Uterus (tissue), 2 donors: ENCODE measurements at regions not wholly inside any gene's neighbourhood (a gene's known extent, or its start where the extent isn't known, plus 50 kb on each side); places are given as distances from the start of the nearest gene placed in this dataset.

Experiments used
- CTCF ChIP-seq, 4 experiments: fragments of 200-600 bp in 2 of 4; fragments of 450-650 bp in 2 of 4; sonication (generic) in 2 of 4; IDR thresholded peaks; one replicate each; pipeline ENCODE4 v1.5.1; 2016 to 2019; ENCODE audit warnings: antibody characterized with exemption in 4 of 4, mild to moderate bottlenecking in 2 of 4, moderate library complexity in 1 of 4
- POLR2A ChIP-seq, 2 donors: fragments of 450-650 bp; IDR thresholded peaks; one replicate each; pipeline ENCODE4 v1.6.1; 2016; ENCODE audit warnings: antibody characterized with exemption in 2 of 2, mild to moderate bottlenecking in 1 of 2, moderate library complexity in 1 of 2

GRCh38 chr9:79945016-79945415 lies 373.3 kb downstream of the TLE4 start:
- no peak for TF ChIP-seq POLR2A (IDR thresholded peaks at IDR 0.05)
- no peak for TF ChIP-seq CTCF (IDR thresholded peaks at IDR 0.05)
